K562 (cell line): ENCODE measurements at regions not wholly inside any gene's neighbourhood (a gene's known extent, or its start where the extent isn't known, plus 50 kb on each side); places are given as distances from the start of the nearest gene placed in this dataset.

ENCODE experiments used
- ATAC-seq: fragments of 200-7000 bp; cut with Tn5 transposase; 3 replicates; pipeline ENCODE4 v1.9.1; 2020; ENCODE audit warnings: moderate library complexity
- BruUV-seq: library from RNA; stranded (reverse); fragments of 400-500 nt; replicated peaks from 2 replicates; lab custom pipeline; 2021; lab: Mats Ljungman, UMichigan
- CTCF ChIA-PET: fragments of 300-600 bp; formaldehyde crosslinking; extraction: SDS; loops from one replicate; lab custom pipeline; 2021; ENCODE audit warnings: low intra/inter-chr PET ratio; lab: Yijun Ruan, JAX
- POLR2A ChIA-PET: fragments of 300-600, 350-650 bp; sonication (Branson Sonifier 250); formaldehyde crosslinking; extraction: SDS; loops from one replicate; lab custom pipeline; 2021; ENCODE audit warnings: antibody characterized with exemption, inconsistent platforms; lab: Yijun Ruan, JAX
- DNase-seq, 4 experiments: peaks; one replicate each; pipeline versions ENCODE4 v3.0.0 to v3.0.0-alpha.2; 2011 to 2018; ENCODE audit warnings: low spot score in 3 of 4, mixed read lengths in 3 of 4; ENCODE audit errors: extremely low read depth in 1 of 4
- FAIRE-seq: peaks from 2 replicates; lab custom pipeline; 2011; peaks lifted over from hg19 to GRCh38; lab: Jason Lieb, UNC
- H2AFZ ChIP-seq: 2 replicates; pipeline ENCODE4 v1.6.0; 2011; ENCODE audit warnings: low read depth, low read length, control low read depth, inconsistent platforms
- H3K27ac ChIP-seq: fragments of 200-600 bp; 3 replicates; pipeline ENCODE4 v1.8.0; 2011; ENCODE audit warnings: low read depth, mild to moderate bottlenecking, control low read depth, inconsistent platforms, low read length, moderate library complexity, mixed read lengths; ENCODE audit errors: extremely low read depth
- H3K27me3 ChIP-seq, 2 experiments: fragments of 300-600 bp in 1 of 2; 2 replicates in 1 of 2; 3 replicates in 1 of 2; pipeline versions ENCODE4 v1.6.0 to v1.8.0; 2011; ENCODE audit warnings: inconsistent platforms in 2 of 2, low read length in 2 of 2, mild to moderate bottlenecking in 1 of 2, mixed read lengths in 1 of 2, moderate library complexity in 1 of 2; ENCODE audit not compliant: control insufficient read depth in 2 of 2, insufficient read depth in 2 of 2
- H3K36me3 ChIP-seq: fragments of 300-600 bp; 3 replicates; pipeline ENCODE4 v1.8.0; 2011; ENCODE audit warnings: mild to moderate bottlenecking, low read length, inconsistent platforms; ENCODE audit not compliant: control insufficient read depth, insufficient read depth
- H3K4me1 ChIP-seq, 2 experiments: fragments of 200-600 bp in 1 of 2; replicated peaks in 1 of 2; 2 replicates in 1 of 2; 3 replicates in 1 of 2; pipeline versions ENCODE4 v1.5.1 to v1.8.0; 2011; ENCODE audit warnings: inconsistent platforms in 2 of 2, low read length in 2 of 2, mild to moderate bottlenecking in 1 of 2, mixed read lengths in 1 of 2, moderate library complexity in 1 of 2; ENCODE audit not compliant: control insufficient read depth in 2 of 2, insufficient read depth in 2 of 2
- H3K4me2 ChIP-seq: 2 replicates; pipeline ENCODE4 v1.6.1; 2011; ENCODE audit warnings: low read length, control low read depth, inconsistent platforms, mixed read lengths; ENCODE audit not compliant: insufficient read depth
- H3K4me3 ChIP-seq: fragments of 200-600 bp; sonication (generic), shearing (Covaris generic); 2 replicates; pipeline ENCODE4 v1.5.1; 2016; ENCODE audit warnings: control low read depth, inconsistent platforms
- H3K79me2 ChIP-seq: fragments of 200-600 bp; 3 replicates; pipeline ENCODE4 v1.8.0; 2011; ENCODE audit warnings: low read length, inconsistent platforms; ENCODE audit not compliant: control insufficient read depth, insufficient read depth
- H3K9ac ChIP-seq, 2 experiments: 2 replicates each; pipeline versions ENCODE4 v1.6.0 to v1.6.1; 2011; ENCODE audit warnings: low read depth in 2 of 2, low read length in 2 of 2, control low read depth in 1 of 2, inconsistent platforms in 1 of 2, mild to moderate bottlenecking in 1 of 2, mixed read lengths in 1 of 2; ENCODE audit not compliant: insufficient read depth in 1 of 2
- H3K9me1 ChIP-seq: one replicate; pipeline ENCODE4 v1.6.0; 2011; ENCODE audit warnings: inconsistent platforms, mild to moderate bottlenecking, low read length, moderate library complexity; ENCODE audit not compliant: control insufficient read depth, insufficient read depth
- H3K9me3 ChIP-seq: replicated peaks from 2 replicates; pipeline ENCODE4 v1.5.1; 2011; ENCODE audit warnings: low read depth, low read length, inconsistent platforms; ENCODE audit not compliant: control insufficient read depth, insufficient read depth
- H4K20me1 ChIP-seq: replicated peaks from 2 replicates; pipeline ENCODE4 v1.6.1; 2011; ENCODE audit warnings: low read length, inconsistent platforms, mixed read lengths; ENCODE audit not compliant: control insufficient read depth, insufficient read depth
- CREB1 ChIP-seq, 2 experiments: sonication (generic) in 1 of 2; formaldehyde crosslinking in 1 of 2; IDR thresholded peaks; 2 replicates each; pipeline versions ENCODE4 v1.6.1 to v1.8.0; 2012 to 2022; ENCODE audit warnings: inconsistent platforms in 1 of 2, mild to moderate bottlenecking in 1 of 2, missing genetic modification reagents in 1 of 2, moderate library complexity in 1 of 2
- MTF1 ChIP-seq: fragments of 250-450 bp; sonication (Bioruptor Pico); IDR thresholded peaks from 2 replicates; pipeline ENCODE4 v1.9.0; 2021; ENCODE audit warnings: moderate library complexity, mild to moderate bottlenecking, inconsistent platforms, borderline replicate concordance
- NR2C2 ChIP-seq, 2 experiments: fragments of 200-800 bp in 1 of 2; sonication (Bioruptor generic) in 1 of 2; sonication (generic) in 1 of 2; formaldehyde crosslinking in 1 of 2; IDR thresholded peaks; 2 replicates each; pipeline versions ENCODE4 v1.6.1 to v1.8.0; 2016 to 2022; ENCODE audit warnings: mild to moderate bottlenecking in 1 of 2, missing compliant biosample characterization in 1 of 2, missing genetic modification characterization in 1 of 2, missing genetic modification reagents in 1 of 2
- POLR3G ChIP-seq: IDR thresholded peaks from 2 replicates; pipeline ENCODE4 v1.6.1; 2011; ENCODE audit not compliant: insufficient read length, insufficient replicate concordance; ENCODE audit errors: extremely low read depth
- RBM25 ChIP-seq: fragments of 200-400 bp; formaldehyde crosslinking; IDR thresholded peaks from 2 replicates; pipeline ENCODE4 v1.6.1; 2018; ENCODE audit warnings: low read length, low read depth, moderate library complexity; ENCODE audit not compliant: severe bottlenecking
- RFX5 ChIP-seq: IDR thresholded peaks from 2 replicates; pipeline ENCODE4 v1.6.1; 2011; ENCODE audit warnings: low read depth, mild to moderate bottlenecking, improper control_type of control experiment, low read length
- RHOXF2B ChIP-seq: fragments of 250-450 bp; sonication (Bioruptor Pico); conservative IDR thresholded peaks from 2 replicates; pipeline ENCODE4 v1.5.1; 2021
- SAP30 ChIP-seq: fragments of 200-600 bp; sonication (generic); IDR thresholded peaks from 2 replicates; pipeline ENCODE4 v1.6.1; 2012; ENCODE audit warnings: borderline replicate concordance, low read depth, mild to moderate bottlenecking, moderate library complexity, low read length, control low read depth, inconsistent platforms; ENCODE audit not compliant: insufficient read depth, poor library complexity, severe bottlenecking
- SIN3B ChIP-seq: fragments of 450-650 bp; IDR thresholded peaks from 2 replicates; pipeline ENCODE4 v1.6.1; 2017; ENCODE audit warnings: low read depth, mild to moderate bottlenecking, moderate library complexity
- TBP ChIP-seq: optimal IDR thresholded peaks from 2 replicates; pipeline ENCODE3; 2011; ENCODE audit warnings: low read depth, low read length, improper control_type of control experiment
- ZZZ3 ChIP-seq: fragments of 450-650 bp; IDR thresholded peaks from 2 replicates; pipeline ENCODE4 v1.6.1; 2016; ENCODE audit warnings: antibody characterized with exemption, mild to moderate bottlenecking, moderate library complexity
- WGBS: fragments of 100-300 bp; shearing (Covaris generic); methylation state at CpG from one replicate; pipeline ENCODE4 v1.1.6; 2016; ENCODE audit warnings: low coverage, mixed read lengths; ENCODE audit not compliant: insufficient coverage; ENCODE audit errors: missing lambda C conversion rate; 5-methylcytosine and 5-hydroxymethylcytosine counted together
- in situ Hi-C: fragments of 300-500 bp; cut with MboI; formaldehyde crosslinking; loops from 4 replicates; pipeline ENCODE4 v1.15.0; 2018; ENCODE audit warnings: inconsistent platforms, mixed read lengths
- intact Hi-C: fragments of 100-400 bp; cut with micrococcal nuclease; formaldehyde crosslinking; loops from 2 replicates; pipeline ENCODE4 v1.14.2; 2022

DNA sequence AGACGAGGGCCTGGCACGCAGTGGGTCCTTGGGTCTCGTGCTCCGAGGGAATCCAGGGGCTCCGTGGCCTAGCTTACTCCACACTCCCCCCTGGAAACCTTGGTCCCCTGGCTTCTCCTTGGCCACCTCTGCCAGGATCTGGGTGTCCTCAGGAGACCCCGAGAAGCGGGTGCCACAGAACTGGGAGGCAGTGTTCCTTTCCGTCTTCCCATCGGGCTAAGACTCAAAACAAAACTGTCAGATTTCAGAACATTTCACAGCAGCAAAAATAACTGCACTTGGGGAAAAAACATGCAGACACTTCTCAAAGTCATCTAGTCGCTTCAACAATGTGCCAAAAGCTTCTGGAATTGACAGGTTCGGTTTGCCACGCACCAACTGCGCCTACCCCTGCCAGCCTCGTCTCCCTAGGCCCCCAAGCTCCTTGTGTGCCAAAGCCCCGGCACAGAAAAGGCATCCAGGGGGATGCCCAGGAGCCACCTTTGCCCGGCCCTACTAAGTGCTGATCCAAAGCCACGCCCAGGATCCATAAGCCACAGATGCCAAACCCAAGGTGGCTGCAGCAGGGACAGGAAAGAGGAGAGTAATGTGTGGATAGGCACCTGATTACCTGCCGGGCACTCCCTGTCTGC, 58.4 kb upstream of the DIO3 start:
- DNase-seq (no peak), ATAC-seq (no peak), FAIRE-seq (no peak)
- intact Hi-C loops = no loop called here
- no peak overlapping the region for H3K9ac ChIP-seq
- 9% methylated on average over 9 of the region's 18 CpGs for WGBS
- H3K9me3 ChIP-seq = no peaks in the 10 kb centered on the region
- no peaks in the 10 kb centered on the region for H3K79me2 ChIP-seq
- H3K27ac ChIP-seq = no peak overlapping the region
- no peak overlapping the region for H3K4me3 ChIP-seq
- no peaks in the 10 kb centered on the region for H4K20me1 ChIP-seq
- POLR2A ChIA-PET = no interaction called here
- H3K27me3 ChIP-seq = peaks cover 2 to 93% of the 10 kb centered on the region in 2 experiments
- BruUV-seq = no TSS peak
- CTCF ChIA-PET = no interaction called here
- in situ Hi-C loops = no loop called here
- no peak overlapping the region for H2AFZ ChIP-seq
- no peaks in the 10 kb centered on the region; a peak in 1 of 5 replicates for H3K4me1 ChIP-seq
- no peaks in the 10 kb centered on the region for H3K9me1 ChIP-seq
- TF ChIP-seq TBP (no peak), CREB1 (IDR thresholded peaks at IDR 0.05) (no peak), CREB1 (CRISPR knock-in tag; IDR thresholded peaks at IDR 0.05) (no peak), SAP30 (no peak), NR2C2 (CRISPR knock-in tag; IDR thresholded peaks at IDR 0.05) (no peak), NR2C2 (tag; IDR thresholded peaks at IDR 0.05) (no peak), ZZZ3 (no peak), RBM25 (no peak), RFX5 (no peak), SIN3B (no peak), MTF1 (no peak), POLR3G (no peak), RHOXF2B (CRISPR knock-in tag) (no peak)
- no peak overlapping the region for H3K4me2 ChIP-seq
- H3K36me3 ChIP-seq = no peaks in the 10 kb centered on the region
